B cell (primary cell): ENCODE measurements at regions not wholly inside any gene's neighbourhood (a gene's known extent, or its start where the extent isn't known, plus 50 kb on each side); places are given as distances from the start of the nearest gene placed in this dataset.

ENCODE experiments used
- ATAC-seq: fragments of 200-7000 bp; cut with Tn5 transposase; one replicate; pipeline ENCODE4 v1.10.0; 2021; ENCODE audit warnings: low read depth, mild to moderate bottlenecking, moderate number of reproducible peaks, moderate library complexity
- CTCF ChIA-PET: fragments of 350-600 bp; sonication (Branson Sonifier 250); formaldehyde crosslinking; loops from one replicate; lab custom pipeline; 2021; ENCODE audit warnings: antibody characterized with exemption, inconsistent platforms; lab: Charles Lee
- POLR2A ChIA-PET: fragments of 350-600 bp; sonication (Branson Sonifier 250); formaldehyde crosslinking; loops from one replicate; lab custom pipeline; 2021; ENCODE audit warnings: antibody characterized with exemption; lab: Charles Lee
- DNase-seq: peaks from one replicate; pipeline ENCODE4 v3.0.0; 2013
- H2AFZ ChIP-seq: 2 replicates; pipeline ENCODE4 v1.6.1; 2012; ENCODE audit warnings: mild to moderate bottlenecking, low read depth, low read length; ENCODE audit not compliant: insufficient read depth, poor library complexity, severe bottlenecking
- H3K27ac ChIP-seq, 2 donors: 1 replicate in 1 of 2; 2 replicates in 1 of 2; pipeline ENCODE4 v1.5.1; 2012 to 2013; ENCODE audit warnings: low read length in 2 of 2, mild to moderate bottlenecking in 2 of 2, moderate library complexity in 1 of 2
- H3K27me3 ChIP-seq, 4 experiments: fragments of 200-600 bp in 1 of 4; sonication (generic) in 1 of 4; replicated peaks in 1 of 4; 1 replicate in 2 of 4; 2 replicates in 2 of 4; pipeline versions ENCODE4 v1.6.1 to v1.7.0; 2013 to 2016; ENCODE audit warnings: low read length in 3 of 4, mild to moderate bottlenecking in 2 of 4, mixed read lengths in 1 of 4, moderate library complexity in 1 of 4; ENCODE audit not compliant: insufficient read depth in 4 of 4, control insufficient read depth in 3 of 4; ENCODE audit errors: control extremely low read depth in 1 of 4
- H3K36me3 ChIP-seq, 2 experiments: replicated peaks in 1 of 2; 1 replicate in 1 of 2; 2 replicates in 1 of 2; pipeline versions ENCODE4 v1.6.1 to v1.7.1; 2013; ENCODE audit warnings: low read length in 1 of 2; ENCODE audit not compliant: insufficient read depth in 2 of 2, control insufficient read depth in 1 of 2; ENCODE audit errors: control extremely low read depth in 1 of 2, extremely low read depth in 1 of 2
- H3K4me1 ChIP-seq, 2 donors: fragments of 200-600 bp in 1 of 2; sonication (generic) in 1 of 2; 1 replicate in 1 of 2; 2 replicates in 1 of 2; pipeline versions ENCODE4 v1.5.1 to v1.6.1; 2013 to 2017; ENCODE audit warnings: low read length in 2 of 2; ENCODE audit not compliant: control insufficient read depth in 2 of 2, insufficient read depth in 2 of 2
- H3K4me2 ChIP-seq: replicated peaks from 2 replicates; pipeline ENCODE3; 2012; ENCODE audit warnings: mild to moderate bottlenecking, low read depth, low read length; ENCODE audit not compliant: poor library complexity, severe bottlenecking
- H3K4me3 ChIP-seq, 5 experiments: fragments of 200-600 bp in 1 of 5; sonication (generic) in 1 of 5; 1 replicate in 3 of 5; 2 replicates in 2 of 5; pipeline versions ENCODE4 v1.5.1 to v1.7.0; 2011 to 2016; ENCODE audit warnings: low read length in 4 of 5, mild to moderate bottlenecking in 4 of 5, low read depth in 2 of 5, control low read depth in 1 of 5, moderate library complexity in 1 of 5; ENCODE audit not compliant: insufficient read depth in 1 of 5; ENCODE audit errors: control extremely low read depth in 1 of 5, extremely low read depth in 1 of 5
- H3K79me2 ChIP-seq: fragments of 200-600 bp; sonication (generic); one replicate; pipeline ENCODE4 v1.6.0; 2016; ENCODE audit warnings: low read length; ENCODE audit not compliant: control insufficient read depth, insufficient read depth
- H3K9ac ChIP-seq: fragments of 200-600 bp; sonication (generic); 2 replicates; pipeline ENCODE4 v1.6.1; 2017; ENCODE audit warnings: mild to moderate bottlenecking, low read length, moderate library complexity
- H3K9me3 ChIP-seq, 3 donors: one replicate each; pipeline versions ENCODE4 v1.6.1 to v1.7.1; 2013; ENCODE audit warnings: low read length in 2 of 3; ENCODE audit not compliant: control insufficient read depth in 2 of 3, insufficient read depth in 1 of 3; ENCODE audit errors: control extremely low read depth in 1 of 3
- H4K20me1 ChIP-seq: 2 replicates; pipeline ENCODE4 v1.6.0; 2012; ENCODE audit warnings: mild to moderate bottlenecking, low read length; ENCODE audit not compliant: insufficient read depth, control insufficient read depth, poor library complexity, severe bottlenecking
- H3K27ac Mint-ChIP-seq: one replicate; pipeline ENCODE4 v1.8.0; 2021; ENCODE audit warnings: mixed read lengths
- H3K27me3 Mint-ChIP-seq: one replicate; pipeline ENCODE4 v1.8.0; 2021; ENCODE audit warnings: mixed read lengths
- H3K4me1 Mint-ChIP-seq: one replicate; pipeline ENCODE4 v1.8.0; 2021; ENCODE audit warnings: mixed read lengths
- H3K4me3 Mint-ChIP-seq: one replicate; pipeline ENCODE4 v1.8.0; 2021; ENCODE audit warnings: mixed read lengths
- H3K9me3 Mint-ChIP-seq: one replicate; pipeline ENCODE4 v1.8.0; 2022; ENCODE audit warnings: mixed read lengths; ENCODE audit not compliant: insufficient read depth
- EZH2 ChIP-seq: IDR thresholded peaks from 2 replicates; pipeline ENCODE4 v1.6.1; 2012; ENCODE audit warnings: borderline replicate concordance, low read depth, mild to moderate bottlenecking, moderate library complexity, low read length; ENCODE audit not compliant: insufficient read depth, poor library complexity, severe bottlenecking
- WGBS: methylation state at CpG from one replicate; pipeline ENCODE4 v1.1.5; 2013; ENCODE audit warnings: missing lambda C conversion rate; ENCODE audit not compliant: insufficient coverage; 5-methylcytosine and 5-hydroxymethylcytosine counted together
- intact Hi-C: fragments of 100-400 bp; cut with micrococcal nuclease; formaldehyde crosslinking; loops from one replicate; pipeline ENCODE4 v1.10.0; 2022
- TF ChIP-seq, protein P1 (sequence below): fragments of 200-600 bp; IDR thresholded peaks from one replicate; pipeline ENCODE4 v1.8.0; 2022; ENCODE audit warnings: antibody characterized with exemption, mild to moderate bottlenecking

DNA sequence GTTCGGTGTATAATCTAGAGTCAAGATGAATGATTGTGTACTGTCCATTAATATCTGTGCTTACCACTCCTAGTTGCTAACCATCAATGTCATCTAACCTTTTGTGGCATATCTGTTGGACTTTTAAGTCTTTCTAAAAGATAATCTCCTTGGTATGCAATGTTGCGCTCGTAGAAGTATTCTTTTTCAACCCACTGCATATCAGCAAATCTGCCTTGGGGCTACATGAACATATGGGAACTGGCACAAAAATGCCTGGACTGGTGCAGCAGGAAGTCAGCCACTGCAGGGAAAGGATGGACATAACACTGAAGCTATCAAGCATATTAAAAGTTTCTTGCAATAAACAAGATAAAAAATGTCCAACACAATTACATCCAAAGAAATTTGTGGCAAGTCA lies 124.3 kb upstream of the SLC38A4 start:
- no peak for DNase-seq
- no peak overlapping the region for H2AFZ ChIP-seq
- no peaks in the 10 kb centered on the region for H3K36me3 ChIP-seq
- no peaks in the 10 kb centered on the region for H3K27me3 ChIP-seq
- H3K4me3 ChIP-seq: no peak overlapping the region
- H4K20me1 ChIP-seq: no peaks in the 10 kb centered on the region
- no peak overlapping the region for H3K4me3 Mint-ChIP-seq
- no peak overlapping the region for H3K27ac ChIP-seq
- 95% methylated on average over 2 of the region's 3 CpGs for WGBS
- CTCF ChIA-PET: no interaction called here
- H3K27ac Mint-ChIP-seq: no peak overlapping the region
- ATAC-seq: no peak
- TF ChIP-seq, protein P1, sequence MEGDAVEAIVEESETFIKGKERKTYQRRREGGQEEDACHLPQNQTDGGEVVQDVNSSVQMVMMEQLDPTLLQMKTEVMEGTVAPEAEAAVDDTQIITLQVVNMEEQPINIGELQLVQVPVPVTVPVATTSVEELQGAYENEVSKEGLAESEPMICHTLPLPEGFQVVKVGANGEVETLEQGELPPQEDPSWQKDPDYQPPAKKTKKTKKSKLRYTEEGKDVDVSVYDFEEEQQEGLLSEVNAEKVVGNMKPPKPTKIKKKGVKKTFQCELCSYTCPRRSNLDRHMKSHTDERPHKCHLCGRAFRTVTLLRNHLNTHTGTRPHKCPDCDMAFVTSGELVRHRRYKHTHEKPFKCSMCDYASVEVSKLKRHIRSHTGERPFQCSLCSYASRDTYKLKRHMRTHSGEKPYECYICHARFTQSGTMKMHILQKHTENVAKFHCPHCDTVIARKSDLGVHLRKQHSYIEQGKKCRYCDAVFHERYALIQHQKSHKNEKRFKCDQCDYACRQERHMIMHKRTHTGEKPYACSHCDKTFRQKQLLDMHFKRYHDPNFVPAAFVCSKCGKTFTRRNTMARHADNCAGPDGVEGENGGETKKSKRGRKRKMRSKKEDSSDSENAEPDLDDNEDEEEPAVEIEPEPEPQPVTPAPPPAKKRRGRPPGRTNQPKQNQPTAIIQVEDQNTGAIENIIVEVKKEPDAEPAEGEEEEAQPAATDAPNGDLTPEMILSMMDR: no peak
- TF ChIP-seq EZH2: no peak
- H3K4me1 Mint-ChIP-seq: no peaks in the 10 kb centered on the region
- POLR2A ChIA-PET: no interaction called here
- H3K4me2 ChIP-seq: no peak overlapping the region
- H3K27me3 Mint-ChIP-seq: peaks cover 12% of the 10 kb centered on the region
- no peak overlapping the region for H3K9ac ChIP-seq
- no peaks in the 10 kb centered on the region for H3K9me3 Mint-ChIP-seq
- intact Hi-C loops: no loop called here
- H3K9me3 ChIP-seq: no peaks in the 10 kb centered on the region
- H3K79me2 ChIP-seq: no peaks in the 10 kb centered on the region
- H3K4me1 ChIP-seq: no peaks in the 10 kb centered on the region

DNA sequence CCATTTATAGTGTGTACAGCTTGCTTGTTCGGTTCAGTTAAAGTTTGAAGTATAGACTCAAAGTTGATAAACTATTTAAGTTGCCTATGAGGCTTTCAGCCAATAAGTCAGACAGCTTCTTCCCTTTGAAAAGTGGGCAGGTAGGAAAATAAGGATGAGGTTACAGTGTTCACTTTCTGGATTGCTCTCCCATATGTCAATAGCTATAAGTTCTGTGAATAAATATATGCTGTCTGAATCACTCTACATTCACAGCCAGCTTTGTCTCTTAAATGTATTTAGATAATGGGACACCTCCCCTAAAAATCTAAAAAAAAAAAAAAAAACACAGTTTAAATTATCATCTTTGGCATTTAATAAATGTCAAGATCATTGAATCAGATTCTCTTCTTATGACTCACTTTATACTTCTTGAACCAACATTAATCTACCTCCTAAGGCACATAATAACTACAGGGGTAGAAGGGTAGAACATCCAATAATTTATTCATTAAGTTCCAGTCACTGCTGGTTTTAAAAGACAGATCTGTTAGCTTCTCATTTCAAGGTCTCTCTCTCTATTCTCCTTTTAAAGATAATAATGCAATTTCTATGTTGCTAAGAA lies 126.4 kb upstream of the PCED1B start:
- H3K4me3 Mint-ChIP-seq: no peak overlapping the region
- no peak for TF ChIP-seq EZH2
- H3K27me3 ChIP-seq: no peaks in the 10 kb centered on the region
- H3K4me1 Mint-ChIP-seq: no peaks in the 10 kb centered on the region
- H3K27me3 Mint-ChIP-seq: peaks cover 19% of the 10 kb centered on the region
- DNase-seq: no peak
- no peak overlapping the region for H3K4me2 ChIP-seq
- H3K9me3 Mint-ChIP-seq: no peaks in the 10 kb centered on the region
- H3K79me2 ChIP-seq: no peaks in the 10 kb centered on the region
- intact Hi-C loops: no loop called here
- H3K27ac Mint-ChIP-seq: no peak overlapping the region
- H2AFZ ChIP-seq: no peak overlapping the region
- no peaks in the 10 kb centered on the region for H4K20me1 ChIP-seq
- H3K36me3 ChIP-seq: no peaks in the 10 kb centered on the region
- H3K4me1 ChIP-seq: no peaks in the 10 kb centered on the region
- POLR2A ChIA-PET: no interaction called here
- no peak overlapping the region for H3K9ac ChIP-seq
- ATAC-seq: no peak
- H3K4me3 ChIP-seq: no peak overlapping the region
- WGBS: no CpG with 5 or more reads among the region's 1 CpG
- CTCF ChIA-PET: interaction anchor here (0.7 kb wide), 1 partner anchor 11 kb away, joined by 3 read pairs; no protein-coding TSS in a partner anchor
- H3K27ac ChIP-seq: no peak overlapping the region
- no peaks in the 10 kb centered on the region for H3K9me3 ChIP-seq
